T-helper 9 cell (primary cell): ENCODE measurements at regions not wholly inside any gene's neighbourhood (a gene's known extent, or its start where the extent isn't known, plus 50 kb on each side); places are given as distances from the start of the nearest gene placed in this dataset.
"Not testable (repeated sequence)": the region's sequence is repeated elsewhere in the genome, so short reads cannot be mapped to it uniquely, and the experiment has no call there.

Source experiments
- DNase-seq: peaks from one replicate; pipeline ENCODE4 v3.0.0-alpha.2; 2020

- not testable (repeated sequence) for DNase-seq
Observed at GRCh38 chr4:49578371-49578770, 592.3 kb downstream of the CWH43 start.

- not testable (repeated sequence) for DNase-seq
Observed at GRCh38 chr4:49578899-49579298, 592.8 kb downstream of the CWH43 start.

GRCh38 chr4:49580166-49580565 lies 594.1 kb downstream of the CWH43 start:
- not testable (repeated sequence) for DNase-seq

- DNase-seq: not testable (repeated sequence)
Observed at GRCh38 chr4:49588401-49588800, 602.3 kb downstream of the CWH43 start.

GRCh38 chr4:49618436-49618835 lies 632.4 kb downstream of the CWH43 start:
- not testable (repeated sequence) for DNase-seq

- not testable (repeated sequence) for DNase-seq
Observed at GRCh38 chr4:49626478-49626877, 640.4 kb downstream of the CWH43 start.
